ENCODE measurements at regions not wholly inside any gene's neighbourhood (a gene's known extent, or its start where the extent isn't known, plus 50 kb on each side); places are given as distances from the start of the nearest gene placed in this dataset.

- no peak overlapping the region for H3K4me3 ChIP-seq (ENCODE audit: low read depth, low read length)
- TF ChIP-seq CTCF (IDR thresholded peaks at IDR 0.05; ENCODE audit: low read depth, low read length): no peak
These were observed 53.5 kb downstream of the ZNF608 start for GRCh38 chr5:124692950-124693349.

- no peak overlapping the region for H3K4me3 ChIP-seq (ENCODE audit: low read depth, low read length)
- TF ChIP-seq CTCF (IDR thresholded peaks at IDR 0.05; ENCODE audit: low read depth, low read length): no peak
These were observed 54.1 kb downstream of the ZNF608 start for GRCh38 chr5:124692324-124692723.

- H3K4me3 ChIP-seq (ENCODE audit: low read depth, low read length): no peak overlapping the region
These were observed 56.8 kb downstream of the ZNF608 start for GRCh38 chr5:124689653-124690052.

GRCh38 chr5:124686239-124687004 is 60.0 kb downstream of the ZNF608 start:
- no peak overlapping the region for H3K4me3 ChIP-seq (ENCODE audit: low read depth, low read length)
- TF ChIP-seq CTCF (IDR thresholded peaks at IDR 0.05; ENCODE audit: low read depth, low read length): no peak

More at GRCh38 chr5:124689653-124690052, 56.8 kb downstream of the ZNF608 start:
- TF ChIP-seq CTCF (IDR thresholded peaks at IDR 0.05; ENCODE audit: low read depth, low read length): no peak

- H3K4me3 ChIP-seq (ENCODE audit: low read depth, low read length): no peak overlapping the region
- TF ChIP-seq CTCF (IDR thresholded peaks at IDR 0.05; ENCODE audit: low read depth, low read length): no peak
These were observed 61.0 kb downstream of the ZNF608 start for GRCh38 chr5:124685404-124685930.

- no peak for TF ChIP-seq CTCF (IDR thresholded peaks at IDR 0.05; ENCODE audit: low read depth, low read length)
- no peak overlapping the region for H3K4me3 ChIP-seq (ENCODE audit: low read depth, low read length)
These were observed 62.4 kb downstream of the ZNF608 start for GRCh38 chr5:124683917-124684555.

Measured in WI38 (cell line).